WTC11 (cell line): ENCODE measurements at regions not wholly inside any gene's neighbourhood (a gene's known extent, or its start where the extent isn't known, plus 50 kb on each side); places are given as distances from the start of the nearest gene placed in this dataset.

ENCODE experiments used
- ATAC-seq: fragments of 200-7000 bp; cut with Tn5 transposase; 2 replicates; pipeline ENCODE4 v1.10.0; 2021; ENCODE audit warnings: mild to moderate bottlenecking, moderate library complexity
- CTCF ChIA-PET: fragments of 300-600 bp; sonication (Branson Sonifier 250); formaldehyde crosslinking; loops from one replicate; lab custom pipeline; 2021; ENCODE audit warnings: antibody characterized with exemption; lab: Charles Lee
- POLR2A ChIA-PET: fragments of 350-600 bp; sonication (Branson Sonifier 250); formaldehyde crosslinking; loops from one replicate; lab custom pipeline; 2021; ENCODE audit warnings: antibody characterized with exemption; lab: Charles Lee
- DNase-seq: peaks from one replicate; pipeline ENCODE4 v3.0.0; 2021; ENCODE audit warnings: low spot score
- H3K27ac Mint-ChIP-seq: 2 replicates; pipeline ENCODE4 v1.8.0; 2021; ENCODE audit warnings: mixed read lengths
- H3K27me3 Mint-ChIP-seq: 2 replicates; pipeline ENCODE4 v1.8.0; 2021; ENCODE audit warnings: low read depth, mild to moderate bottlenecking, moderate library complexity, mixed read lengths
- H3K36me3 Mint-ChIP-seq: 2 replicates; pipeline ENCODE4 v1.8.0; 2021; ENCODE audit warnings: mixed read lengths
- H3K4me1 Mint-ChIP-seq: 2 replicates; pipeline ENCODE4 v1.8.0; 2022; ENCODE audit warnings: mixed read lengths
- H3K4me3 Mint-ChIP-seq: 2 replicates; pipeline ENCODE4 v1.8.0; 2021; ENCODE audit warnings: mild to moderate bottlenecking, moderate library complexity, mixed read lengths
- H3K9me3 Mint-ChIP-seq: 2 replicates; pipeline ENCODE4 v1.8.0; 2021; ENCODE audit warnings: mixed read lengths
- AFF4 ChIP-seq: sonication (generic); formaldehyde crosslinking; IDR thresholded peaks from 2 replicates; pipeline ENCODE4 v1.8.1; 2023; ENCODE audit warnings: mild to moderate bottlenecking, missing genetic modification reagents, borderline replicate concordance
- FOXK1 ChIP-seq: sonication (generic); formaldehyde crosslinking; IDR thresholded peaks from 2 replicates; pipeline ENCODE4 v1.8.0; 2022; ENCODE audit warnings: mild to moderate bottlenecking, moderate library complexity, missing genetic modification reagents
- GTF2I ChIP-seq: fragments of 250-450 bp; sonication (Bioruptor Pico); conservative IDR thresholded peaks from 2 replicates; pipeline ENCODE4 v1.4.0; 2021; ENCODE audit warnings: mild to moderate bottlenecking
- NFATC4 ChIP-seq: fragments of 250-450 bp; sonication (Bioruptor Pico); IDR thresholded peaks from 2 replicates; pipeline ENCODE4 v1.9.0; 2021; ENCODE audit warnings: mild to moderate bottlenecking
- SMAD3 ChIP-seq: sonication (generic); formaldehyde crosslinking; IDR thresholded peaks from 2 replicates; pipeline ENCODE4 v1.8.0; 2022; ENCODE audit warnings: missing genetic modification reagents, mild to moderate bottlenecking, borderline replicate concordance
- SMAD4 ChIP-seq: sonication (generic); formaldehyde crosslinking; IDR thresholded peaks from 2 replicates; pipeline ENCODE4 v1.8.0; 2022; ENCODE audit warnings: mild to moderate bottlenecking, missing genetic modification reagents
- TEAD1 ChIP-seq: sonication (generic); formaldehyde crosslinking; IDR thresholded peaks from 2 replicates; pipeline ENCODE4 v1.8.0; 2022; ENCODE audit warnings: mild to moderate bottlenecking, missing genetic modification reagents
- ZNF263 ChIP-seq: sonication (generic); formaldehyde crosslinking; IDR thresholded peaks from 2 replicates; pipeline ENCODE4 v1.8.1; 2022; ENCODE audit warnings: low read depth, mild to moderate bottlenecking, moderate library complexity, missing genetic modification reagents
- ZNF396 ChIP-seq: fragments of 250-450 bp; sonication (Bioruptor Pico); IDR thresholded peaks from 2 replicates; pipeline ENCODE4 v1.8.0; 2021; ENCODE audit warnings: mild to moderate bottlenecking, moderate library complexity, borderline replicate concordance
- ZNF423 ChIP-seq: fragments of 250-450 bp; sonication (Bioruptor Pico); IDR thresholded peaks from 2 replicates; pipeline ENCODE4 v2.1.2; 2022; ENCODE audit warnings: mild to moderate bottlenecking, moderate library complexity
- TF ChIP-seq, protein P1 (sequence below): sonication (generic); formaldehyde crosslinking; IDR thresholded peaks from 2 replicates; pipeline ENCODE4 v1.8.1; 2022; ENCODE audit warnings: mild to moderate bottlenecking, moderate library complexity, missing genetic modification reagents
- TF ChIP-seq, protein P2 (sequence below): sonication (generic); formaldehyde crosslinking; IDR thresholded peaks from 2 replicates; pipeline ENCODE4 v1.8.0; 2023; ENCODE audit warnings: missing genetic modification reagents, mild to moderate bottlenecking, borderline replicate concordance

GRCh38 chr9:81408951-81409350, 280.4 kb downstream of the TLE1 start:
- no peaks in the 10 kb centered on the region for H3K4me1 Mint-ChIP-seq
- no peak for DNase-seq
- H3K9me3 Mint-ChIP-seq: no peaks in the 10 kb centered on the region
- H3K27ac Mint-ChIP-seq: no peak overlapping the region
- H3K27me3 Mint-ChIP-seq: no peaks in the 10 kb centered on the region
- TF ChIP-seq FOXK1: no peak
- TF ChIP-seq, protein P1, sequence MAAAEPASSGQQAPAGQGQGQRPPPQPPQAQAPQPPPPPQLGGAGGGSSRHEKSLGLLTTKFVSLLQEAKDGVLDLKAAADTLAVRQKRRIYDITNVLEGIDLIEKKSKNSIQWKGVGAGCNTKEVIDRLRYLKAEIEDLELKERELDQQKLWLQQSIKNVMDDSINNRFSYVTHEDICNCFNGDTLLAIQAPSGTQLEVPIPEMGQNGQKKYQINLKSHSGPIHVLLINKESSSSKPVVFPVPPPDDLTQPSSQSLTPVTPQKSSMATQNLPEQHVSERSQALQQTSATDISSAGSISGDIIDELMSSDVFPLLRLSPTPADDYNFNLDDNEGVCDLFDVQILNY (CRISPR knock-in tag): no peak
- no peak for TF ChIP-seq ZNF423 (CRISPR knock-in tag)
- no peak for TF ChIP-seq ZNF263 (CRISPR knock-in tag)
- no peak for TF ChIP-seq SMAD4 (CRISPR knock-in tag)
- TF ChIP-seq NFATC4 (CRISPR knock-in tag): no peak
- TF ChIP-seq, protein P2, sequence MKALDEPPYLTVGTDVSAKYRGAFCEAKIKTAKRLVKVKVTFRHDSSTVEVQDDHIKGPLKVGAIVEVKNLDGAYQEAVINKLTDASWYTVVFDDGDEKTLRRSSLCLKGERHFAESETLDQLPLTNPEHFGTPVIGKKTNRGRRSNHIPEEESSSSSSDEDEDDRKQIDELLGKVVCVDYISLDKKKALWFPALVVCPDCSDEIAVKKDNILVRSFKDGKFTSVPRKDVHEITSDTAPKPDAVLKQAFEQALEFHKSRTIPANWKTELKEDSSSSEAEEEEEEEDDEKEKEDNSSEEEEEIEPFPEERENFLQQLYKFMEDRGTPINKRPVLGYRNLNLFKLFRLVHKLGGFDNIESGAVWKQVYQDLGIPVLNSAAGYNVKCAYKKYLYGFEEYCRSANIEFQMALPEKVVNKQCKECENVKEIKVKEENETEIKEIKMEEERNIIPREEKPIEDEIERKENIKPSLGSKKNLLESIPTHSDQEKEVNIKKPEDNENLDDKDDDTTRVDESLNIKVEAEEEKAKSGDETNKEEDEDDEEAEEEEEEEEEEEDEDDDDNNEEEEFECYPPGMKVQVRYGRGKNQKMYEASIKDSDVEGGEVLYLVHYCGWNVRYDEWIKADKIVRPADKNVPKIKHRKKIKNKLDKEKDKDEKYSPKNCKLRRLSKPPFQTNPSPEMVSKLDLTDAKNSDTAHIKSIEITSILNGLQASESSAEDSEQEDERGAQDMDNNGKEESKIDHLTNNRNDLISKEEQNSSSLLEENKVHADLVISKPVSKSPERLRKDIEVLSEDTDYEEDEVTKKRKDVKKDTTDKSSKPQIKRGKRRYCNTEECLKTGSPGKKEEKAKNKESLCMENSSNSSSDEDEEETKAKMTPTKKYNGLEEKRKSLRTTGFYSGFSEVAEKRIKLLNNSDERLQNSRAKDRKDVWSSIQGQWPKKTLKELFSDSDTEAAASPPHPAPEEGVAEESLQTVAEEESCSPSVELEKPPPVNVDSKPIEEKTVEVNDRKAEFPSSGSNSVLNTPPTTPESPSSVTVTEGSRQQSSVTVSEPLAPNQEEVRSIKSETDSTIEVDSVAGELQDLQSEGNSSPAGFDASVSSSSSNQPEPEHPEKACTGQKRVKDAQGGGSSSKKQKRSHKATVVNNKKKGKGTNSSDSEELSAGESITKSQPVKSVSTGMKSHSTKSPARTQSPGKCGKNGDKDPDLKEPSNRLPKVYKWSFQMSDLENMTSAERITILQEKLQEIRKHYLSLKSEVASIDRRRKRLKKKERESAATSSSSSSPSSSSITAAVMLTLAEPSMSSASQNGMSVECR: no peak
- no peak for TF ChIP-seq ZNF396 (CRISPR knock-in tag)
- no peak for TF ChIP-seq SMAD3 (CRISPR knock-in tag)
- no peak for TF ChIP-seq AFF4 (CRISPR knock-in tag)
- POLR2A ChIA-PET: no interaction called here
- CTCF ChIA-PET: no interaction called here
- H3K36me3 Mint-ChIP-seq: no peaks in the 10 kb centered on the region
- no peak for ATAC-seq
- no peak overlapping the region for H3K4me3 Mint-ChIP-seq

- TF ChIP-seq TEAD1 (CRISPR knock-in tag) (no peak), GTF2I (no peak)
- ChIA-PET CTCF (no interaction called here), POLR2A (no interaction called here)
- Mint-ChIP-seq H3K9me3 (peaks cover 13% of the 10 kb centered on the region; the same call in 1 of the 2 replicates), H3K27ac (no peak overlapping the region), H3K27me3 (no peaks in the 10 kb centered on the region), H3K36me3 (no peaks in the 10 kb centered on the region), H3K4me3 (no peak overlapping the region), H3K4me1 (no peaks in the 10 kb centered on the region)
- no peak for DNase-seq
- no peak for ATAC-seq
Observed at GRCh38 chr9:81404931-81405598, 284.3 kb downstream of the TLE1 start.
